Activated CD4-positive, alpha-beta T cell treated with anti-CD3 and anti-CD28 coated beads, Interleukin-2, amount 50 U/mL, for 24 hours (primary cell): ENCODE measurements at regions not wholly inside any gene's neighbourhood (a gene's known extent, or its start where the extent isn't known, plus 50 kb on each side); places are given as distances from the start of the nearest gene placed in this dataset.
"Not testable (repeated sequence)": the region's sequence is repeated elsewhere in the genome, so short reads cannot be mapped to it uniquely, and the experiment has no call there.

Experiments
- DNase-seq, 2 donors: peaks; one replicate each; pipeline ENCODE4 v3.0.0-alpha.2; 2020; ENCODE audit warnings: low read depth in 1 of 2, low spot score in 1 of 2

- no peak for DNase-seq
Observed at GRCh38 chr18:60888071-60888624, 445.1 kb upstream of the CDH20 start.

DNA sequence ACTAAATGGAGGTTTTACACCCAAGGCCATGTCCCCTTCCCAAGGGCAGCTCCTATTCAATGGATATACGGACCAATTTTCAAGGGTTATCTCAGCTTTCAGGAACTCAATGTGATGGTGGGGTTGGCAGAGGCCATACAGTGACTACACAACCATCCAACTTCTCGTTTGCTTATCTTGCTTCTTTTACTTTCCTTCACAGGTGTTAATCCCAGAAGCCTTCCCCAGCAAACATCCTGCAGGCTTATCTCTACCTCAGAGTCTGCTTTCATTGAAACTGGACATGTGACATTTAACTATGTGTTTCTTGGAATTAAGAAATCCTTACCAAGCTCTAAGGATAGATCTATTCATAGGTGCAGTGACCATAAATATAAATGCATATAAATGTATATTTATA, 443.8 kb upstream of the CDH20 start:
- DNase-seq, result no peak

DNA sequence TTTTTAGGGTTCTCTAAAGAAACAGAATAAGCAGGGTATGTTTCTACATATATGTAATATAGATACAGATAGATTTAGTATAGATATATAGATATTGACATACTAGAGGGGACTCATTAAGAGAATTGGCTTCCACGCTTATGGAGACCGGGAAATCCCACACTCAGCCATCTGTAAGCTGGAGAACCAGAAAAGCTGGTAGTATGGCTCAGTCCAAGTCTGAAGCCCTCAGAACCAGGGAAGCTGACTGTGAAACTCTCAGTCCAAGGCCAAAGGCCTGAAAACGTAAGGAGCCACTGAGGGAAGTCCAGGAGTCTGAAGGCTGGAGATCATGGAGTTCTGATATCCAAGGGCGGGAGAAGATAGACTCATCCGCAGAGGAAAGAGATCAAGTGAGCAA, 441.3 kb upstream of the CDH20 start:
- DNase-seq, result no peak

- DNase-seq, result no peak
Observed at GRCh38 chr18:60892441-60892840, 440.8 kb upstream of the CDH20 start.

DNA sequence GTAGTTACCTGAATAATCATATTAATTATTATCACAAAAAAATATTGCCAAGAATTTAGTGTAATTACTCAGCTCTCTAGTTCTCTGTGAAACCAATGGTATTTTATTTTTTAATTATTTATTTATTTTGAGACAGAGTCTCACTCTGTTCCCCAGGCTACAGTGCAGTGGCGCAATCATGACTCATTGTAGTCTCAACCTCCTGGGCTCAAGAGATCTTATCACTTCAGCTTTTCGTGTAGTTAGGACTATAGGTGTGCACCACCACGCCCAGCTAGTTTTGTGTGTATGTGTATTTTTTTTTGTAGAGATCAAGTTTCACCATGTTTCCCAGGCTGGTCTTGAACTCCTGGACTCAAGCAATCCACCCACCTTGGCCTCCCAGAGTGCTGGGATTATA, 440.4 kb upstream of the CDH20 start:
- DNase-seq, result no peak

DNA sequence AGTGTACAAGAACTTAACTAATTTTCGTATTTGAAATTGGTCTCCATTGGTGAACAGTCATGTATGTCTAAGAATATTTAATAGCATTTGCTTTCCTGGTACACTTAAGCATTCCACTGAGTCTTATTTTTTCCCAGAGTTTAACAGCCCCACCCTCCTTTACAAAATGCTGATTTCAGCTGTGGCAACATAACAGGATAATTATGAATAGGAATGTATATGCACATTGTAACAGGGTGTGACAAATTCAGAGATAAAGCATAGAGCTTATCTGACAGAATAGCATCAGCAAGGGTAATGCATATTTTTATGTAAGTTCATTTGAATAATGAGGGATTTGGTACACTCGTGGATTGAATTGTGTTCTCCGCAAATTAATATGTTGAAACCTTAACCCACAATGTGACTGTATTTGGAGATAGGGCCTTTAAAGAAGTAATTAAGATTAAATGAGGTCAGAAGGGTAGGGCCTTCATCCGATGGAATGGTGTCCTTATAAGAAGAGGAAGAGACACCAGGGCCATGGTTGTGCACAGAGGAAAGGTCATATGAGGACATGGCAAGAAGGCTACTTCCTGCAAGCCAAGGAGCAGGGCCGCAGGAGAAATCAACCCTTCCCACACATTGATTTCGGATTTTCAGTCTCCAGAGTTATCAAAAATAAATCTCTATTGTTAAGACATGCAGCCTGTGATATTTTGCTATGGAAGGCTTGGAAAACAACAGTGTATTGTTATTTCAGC, 439.7 kb upstream of the CDH20 start:
- DNase-seq, result no peak

DNA sequence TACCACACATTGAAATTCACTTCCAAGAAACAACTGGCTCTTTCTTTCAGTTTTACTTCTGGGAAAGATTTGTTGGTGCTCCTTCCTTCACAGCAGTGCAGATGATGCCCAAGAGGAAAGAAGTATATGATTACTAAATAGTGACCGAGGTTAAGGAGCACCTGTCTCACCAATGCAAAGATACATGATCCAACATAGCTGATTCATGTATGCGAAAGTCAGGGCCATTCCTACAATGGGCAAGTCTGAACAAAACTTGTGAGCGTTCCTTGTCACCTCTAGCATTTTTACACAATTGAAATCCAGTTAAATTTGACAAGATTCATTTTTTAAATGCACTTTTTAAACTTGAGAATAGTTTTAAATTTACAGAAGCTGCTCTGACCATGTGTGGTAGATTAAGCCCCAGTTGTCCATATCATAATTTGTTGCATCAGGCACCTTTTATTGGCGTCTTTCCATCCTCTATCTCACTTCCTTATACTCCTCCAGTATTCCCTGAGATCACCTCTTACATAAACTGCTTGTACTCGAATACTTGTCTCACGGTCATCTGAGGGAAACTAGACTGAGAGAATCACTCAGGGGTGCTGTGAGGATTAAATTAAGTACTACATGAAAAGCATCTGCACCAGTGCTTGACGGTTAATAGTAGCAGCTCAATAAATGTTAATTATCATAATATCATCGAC, 438.8 kb upstream of the CDH20 start:
- DNase-seq, result no peak

- DNase-seq, result no peak
Observed at GRCh38 chr18:60895181-60895580, 438.0 kb upstream of the CDH20 start.

- DNase-seq, result no peak
Observed at GRCh38 chr18:60898111-60898510, 435.1 kb upstream of the CDH20 start.

DNA sequence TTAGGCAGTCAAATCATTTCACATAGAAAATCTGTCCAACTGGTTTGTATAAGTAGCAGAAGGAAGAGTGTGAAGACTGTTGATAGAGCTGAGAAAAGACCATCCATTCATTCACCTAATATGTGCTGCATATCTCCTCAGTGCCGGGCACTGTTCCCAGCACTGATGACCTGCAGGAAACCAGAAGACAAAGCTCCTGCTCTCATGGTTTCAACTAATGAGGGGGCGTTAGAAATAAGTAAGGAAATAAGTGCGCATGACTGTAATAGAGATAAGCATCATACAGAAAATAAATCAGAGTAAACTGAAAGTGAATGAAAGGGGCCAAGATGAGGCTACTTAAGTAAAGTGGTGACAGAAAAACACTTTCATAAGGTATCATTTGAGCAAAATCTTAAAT, 427.5 kb upstream of the CDH20 start:
- no peak for DNase-seq

DNA sequence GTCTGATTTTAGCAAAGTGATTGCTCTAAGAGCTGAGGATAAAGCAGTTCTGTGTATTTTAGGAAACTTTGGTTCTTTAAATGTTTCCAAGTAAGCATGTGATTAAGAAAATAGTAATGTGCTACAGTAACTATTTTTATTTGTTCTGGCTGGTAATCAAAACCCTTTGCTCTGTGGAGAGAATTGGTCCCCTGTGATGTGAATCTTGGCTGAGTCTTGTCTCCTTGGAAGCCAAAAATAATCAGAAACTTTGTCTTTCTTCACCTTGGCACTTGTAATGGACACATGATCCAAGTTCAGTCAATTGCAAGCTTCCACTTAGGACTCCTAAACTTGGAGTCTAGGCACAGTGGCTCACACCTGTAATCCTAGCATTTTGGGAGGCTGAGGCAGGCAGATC, 422.7 kb upstream of the CDH20 start:
- DNase-seq, result no peak

- no peak for DNase-seq
Observed at GRCh38 chr18:60911504-60911903, 421.7 kb upstream of the CDH20 start.

DNA sequence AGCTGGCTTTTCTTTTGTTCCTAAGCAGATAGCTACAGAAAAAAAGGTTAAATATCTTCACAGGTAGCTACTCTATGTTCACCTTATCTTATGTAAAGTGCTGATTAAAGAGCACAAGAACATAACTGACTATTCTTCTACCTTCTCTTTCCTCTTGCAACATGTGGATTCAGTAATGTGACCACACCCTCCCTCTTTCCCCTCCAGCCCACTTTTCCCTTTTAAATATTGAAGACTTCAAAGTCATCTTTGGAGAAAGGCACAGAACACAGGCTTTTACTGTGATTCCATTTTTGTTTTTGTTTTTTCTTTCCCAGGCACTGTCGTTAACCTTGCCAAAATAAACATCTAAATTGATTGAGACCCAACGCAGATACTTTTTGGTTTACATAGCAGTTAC, 418.1 kb upstream of the CDH20 start:
- DNase-seq, result no peak

DNA sequence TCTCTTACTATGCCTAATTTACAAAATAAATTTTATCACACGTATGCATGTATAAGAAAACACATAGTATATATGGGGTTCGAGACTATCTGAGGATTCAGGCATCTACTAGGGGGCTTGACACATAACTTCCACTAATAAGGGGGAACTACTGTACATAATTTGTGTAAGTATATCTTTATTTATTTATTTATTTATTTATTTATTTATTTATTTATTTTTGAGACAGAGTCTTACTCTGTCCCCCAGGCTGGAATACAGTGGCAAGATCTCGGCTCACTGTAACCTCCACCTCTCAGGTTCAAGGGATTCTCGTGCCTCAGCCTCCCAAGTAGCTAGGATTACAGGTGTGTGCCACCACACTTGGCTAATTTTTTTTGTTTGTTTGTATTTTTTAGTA, 414.4 kb upstream of the CDH20 start:
- not testable (repeated sequence) for DNase-seq

- DNase-seq, result no peak
Observed at GRCh38 chr18:60925892-60926291, 407.3 kb upstream of the CDH20 start.

DNA sequence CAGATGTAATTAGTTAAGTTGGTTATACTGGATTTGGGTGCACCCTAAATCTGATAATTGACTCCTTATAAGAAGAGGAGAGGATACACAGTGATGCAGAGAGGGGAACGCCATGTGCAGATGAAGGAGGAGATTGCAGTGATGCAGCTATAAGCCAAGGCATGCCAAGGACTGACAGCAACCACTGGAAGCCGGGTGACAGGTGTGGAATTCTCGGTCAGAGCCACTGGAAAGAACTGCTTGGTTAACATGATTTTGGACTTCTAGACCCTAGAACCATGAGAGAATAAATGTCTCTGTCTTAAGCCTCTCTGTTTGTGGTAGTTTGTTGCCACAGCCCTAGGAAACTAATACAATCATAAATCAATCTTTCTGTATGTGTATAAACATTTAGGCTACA, 403.3 kb upstream of the CDH20 start:
- no peak for DNase-seq

DNA sequence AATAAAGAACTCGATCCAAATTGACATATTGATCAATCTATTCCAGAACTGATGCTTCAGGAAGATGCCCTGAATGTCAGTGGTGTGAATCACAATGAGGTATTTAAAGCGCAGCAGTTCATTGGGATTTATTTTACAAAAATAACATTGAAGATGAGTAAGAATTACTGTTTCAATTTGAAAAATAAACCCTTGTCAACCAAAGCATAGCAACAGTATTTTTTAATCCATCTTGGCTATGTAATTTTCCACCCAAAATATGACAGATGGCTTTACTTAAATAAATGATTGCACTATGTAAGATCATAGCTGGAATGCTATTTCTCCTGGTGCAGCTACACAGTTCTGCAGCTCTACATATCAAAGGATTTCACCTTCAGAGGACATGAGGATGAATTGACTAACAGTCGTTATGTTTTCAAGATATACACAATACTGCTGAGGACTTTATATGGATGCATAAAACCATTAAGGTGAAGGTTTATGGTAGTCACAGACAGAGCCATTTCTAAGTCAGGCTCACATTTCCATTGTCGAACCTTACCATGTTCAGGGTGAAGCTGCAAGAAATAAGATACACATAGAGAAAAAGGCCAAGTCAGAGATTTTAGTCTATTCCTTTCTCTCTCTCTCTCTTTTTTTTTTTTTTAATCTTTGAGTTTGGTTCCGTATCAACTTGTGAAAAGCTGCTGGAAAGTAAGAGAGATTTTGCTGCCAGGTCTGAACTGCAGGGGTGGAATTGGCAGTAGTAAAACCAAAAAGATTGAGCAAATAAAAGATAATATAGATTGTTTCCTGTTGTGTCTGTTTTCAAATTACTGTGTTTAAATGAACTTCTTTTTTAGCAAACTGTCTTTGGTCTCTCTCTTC, 398.0 kb upstream of the CDH20 start:
- no peak for DNase-seq

GRCh38 chr18:60936101-60936500, 397.1 kb upstream of the CDH20 start:
- no peak for DNase-seq

DNA sequence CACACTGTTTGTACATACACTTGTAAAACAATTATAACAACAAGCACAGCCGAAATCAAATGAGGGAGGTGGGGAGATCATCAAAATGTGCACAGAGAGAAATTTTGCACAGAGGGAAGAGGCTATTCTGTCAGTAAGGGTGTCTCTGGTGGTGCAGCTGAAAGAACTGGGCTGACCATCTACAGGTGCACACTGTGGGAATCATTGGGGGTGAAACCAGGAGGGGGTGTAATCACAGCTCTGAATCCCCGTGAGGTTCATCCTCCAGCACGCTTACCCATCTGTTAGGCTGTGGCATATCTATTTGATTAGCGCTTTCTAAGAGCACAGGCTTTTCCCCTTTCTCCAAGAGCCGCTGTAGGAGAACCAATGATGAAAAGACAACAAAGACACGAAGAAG, 389.9 kb upstream of the CDH20 start:
- no peak for DNase-seq

GRCh38 chr18:60950634-60951033, 382.6 kb upstream of the CDH20 start:
- DNase-seq, result no peak

- no peak for DNase-seq
Observed at GRCh38 chr18:60951091-60951490, 382.1 kb upstream of the CDH20 start.

DNA sequence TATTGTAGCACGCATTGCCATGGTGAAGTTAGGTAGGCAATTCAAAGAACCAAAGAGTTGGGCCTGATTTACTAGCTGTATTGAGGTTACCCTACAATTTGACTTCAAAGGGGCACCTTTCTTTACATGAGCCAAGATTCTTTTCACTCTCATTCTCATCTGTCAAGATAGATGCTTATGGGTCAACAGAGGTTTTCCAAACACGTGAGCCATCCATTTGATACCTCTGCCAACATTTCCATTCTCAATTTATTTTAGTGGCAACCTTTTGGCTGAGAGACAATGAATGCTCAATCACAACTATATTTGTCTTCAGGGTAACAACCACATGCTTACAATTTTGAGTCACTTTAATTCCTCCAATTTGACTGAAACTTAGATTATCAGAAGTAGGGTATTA, 370.6 kb upstream of the CDH20 start:
- DNase-seq, result no peak
